GM21786 (cell line): ENCODE measurements at regions not wholly inside any gene's neighbourhood (a gene's known extent, or its start where the extent isn't known, plus 50 kb on each side); places are given as distances from the start of the nearest gene placed in this dataset.
A peak's percentile ranks its signal among the peaks of the same experiment; 100 is the strongest.
"Not testable (repeated sequence)": the region's sequence is repeated elsewhere in the genome, so short reads cannot be mapped to it uniquely, and the experiment has no call there.

Source experiments
- ATAC-seq: cut with Tn5 transposase; IDR thresholded peaks from one replicate; pipeline ENCODE4 v1.9.1; 2021; ENCODE audit not compliant: unreplicated experiment

GRCh38 chr20:29031262-29031982 lies 2226.0 kb upstream of the DEFB115 start:
- not testable (repeated sequence) for ATAC-seq

- not testable (repeated sequence) for ATAC-seq
Measured at GRCh38 chr20:29044239-29044638, 2213.2 kb upstream of the DEFB115 start.

GRCh38 chr20:29050008-29050606 lies 2207.4 kb upstream of the DEFB115 start:
- not testable (repeated sequence) for ATAC-seq

GRCh38 chr20:29057866-29058484 lies 2199.5 kb upstream of the DEFB115 start:
- not testable (repeated sequence) for ATAC-seq

GRCh38 chr20:29062451-29062850 lies 2195.0 kb upstream of the DEFB115 start:
- ATAC-seq: not testable (repeated sequence)

- not testable (repeated sequence) for ATAC-seq
Measured at GRCh38 chr20:29066341-29066740, 2191.1 kb upstream of the DEFB115 start.

- not testable (repeated sequence) for ATAC-seq
Measured at GRCh38 chr20:29073640-29074039, 2183.8 kb upstream of the DEFB115 start.

GRCh38 chr20:29079769-29080690 lies 2177.4 kb upstream of the DEFB115 start:
- ATAC-seq: peak; percentile 97

GRCh38 chr20:29081712-29082111 lies 2175.8 kb upstream of the DEFB115 start:
- not testable (repeated sequence) for ATAC-seq

GRCh38 chr20:29085625-29086024 lies 2171.8 kb upstream of the DEFB115 start:
- no peak for ATAC-seq

- ATAC-seq: not testable (repeated sequence)
Measured at GRCh38 chr20:29086145-29086718, 2171.2 kb upstream of the DEFB115 start.

GRCh38 chr20:29086938-29087337 lies 2170.5 kb upstream of the DEFB115 start:
- no peak for ATAC-seq

GRCh38 chr20:29087887-29088286 lies 2169.6 kb upstream of the DEFB115 start:
- ATAC-seq: not testable (repeated sequence)

- not testable (repeated sequence) for ATAC-seq
Measured at GRCh38 chr20:29088472-29088871, 2169.0 kb upstream of the DEFB115 start.

- not testable (repeated sequence) for ATAC-seq
Measured at GRCh38 chr20:29089409-29089808, 2168.1 kb upstream of the DEFB115 start.

- not testable (repeated sequence) for ATAC-seq
Measured at GRCh38 chr20:29093958-29094357, 2163.5 kb upstream of the DEFB115 start.

GRCh38 chr20:29096695-29097094 lies 2160.8 kb upstream of the DEFB115 start:
- ATAC-seq: not testable (repeated sequence)

GRCh38 chr20:29107884-29108283 lies 2149.6 kb upstream of the DEFB115 start:
- not testable (repeated sequence) for ATAC-seq

- not testable (repeated sequence) for ATAC-seq
Measured at GRCh38 chr20:29109386-29109785, 2148.1 kb upstream of the DEFB115 start.

GRCh38 chr20:29115097-29115496 lies 2142.4 kb upstream of the DEFB115 start:
- ATAC-seq: not testable (repeated sequence)
